GM23338 (cell line): ENCODE measurements at regions not wholly inside any gene's neighbourhood (a gene's known extent, or its start where the extent isn't known, plus 50 kb on each side); places are given as distances from the start of the nearest gene placed in this dataset.

Experiments
- ATAC-seq: fragments of 200-7000 bp; cut with Tn5 transposase; 3 replicates; pipeline ENCODE4 v1.9.1; 2020
- DNase-seq: peaks from one replicate; pipeline ENCODE4 v3.0.0-alpha.2; 2015; ENCODE audit warnings: low spot score
- H2AFZ ChIP-seq: fragments of 200-600 bp; sonication (generic); 2 replicates; pipeline ENCODE4 v1.8.0; 2016; ENCODE audit warnings: antibody characterized with exemption, mild to moderate bottlenecking, moderate library complexity
- H3F3A ChIP-seq: fragments of 200-600 bp; sonication (generic); replicated peaks from 2 replicates; pipeline ENCODE4 v1.8.0; 2017; ENCODE audit warnings: antibody characterized with exemption, mixed run types, low read depth
- H3K27ac ChIP-seq: fragments of 200-600 bp; sonication (generic); 2 replicates; pipeline ENCODE4 v1.6.1; 2016; ENCODE audit warnings: low read depth
- H3K27me3 ChIP-seq: fragments of 200-600 bp; sonication (generic); 2 replicates; pipeline ENCODE4 v1.8.0; 2016; ENCODE audit warnings: mild to moderate bottlenecking, mixed run types, moderate library complexity; ENCODE audit not compliant: insufficient read depth
- H3K36me3 ChIP-seq: fragments of 200-600 bp; sonication (generic); 2 replicates; pipeline ENCODE4 v1.8.0; 2016; ENCODE audit warnings: mild to moderate bottlenecking; ENCODE audit not compliant: insufficient read depth
- H3K4me1 ChIP-seq: fragments of 200-600 bp; sonication (generic); 2 replicates; pipeline ENCODE4 v1.8.0; 2016; ENCODE audit warnings: mild to moderate bottlenecking, moderate library complexity; ENCODE audit not compliant: insufficient read depth
- H3K4me2 ChIP-seq: fragments of 200-600 bp; sonication (generic); 2 replicates; pipeline ENCODE4 v1.7.1; 2017; ENCODE audit warnings: mixed run types
- H3K4me3 ChIP-seq: fragments of 200-600 bp; sonication (generic); 2 replicates; pipeline ENCODE4 v1.6.1; 2016; ENCODE audit warnings: mixed run types
- H3K79me2 ChIP-seq: fragments of 200-600 bp; sonication (generic); replicated peaks from 2 replicates; pipeline ENCODE4 v1.8.0; 2017; ENCODE audit warnings: mild to moderate bottlenecking; ENCODE audit not compliant: insufficient read depth
- H3K9me2 ChIP-seq: fragments of 200-600 bp; sonication (generic); 2 replicates; pipeline ENCODE4 v1.8.0; 2017; ENCODE audit not compliant: insufficient read depth
- H4K20me1 ChIP-seq: fragments of 200-600 bp; sonication (generic); replicated peaks from 2 replicates; pipeline ENCODE4 v1.8.0; 2017; ENCODE audit warnings: mild to moderate bottlenecking; ENCODE audit not compliant: insufficient read depth
- H3K27ac Mint-ChIP-seq: 2 replicates; pipeline ENCODE4 v1.8.0; 2020; ENCODE audit warnings: inconsistent platforms, mild to moderate bottlenecking, moderate library complexity, mixed read lengths
- H3K27me3 Mint-ChIP-seq: 3 replicates; pipeline ENCODE4 v1.8.0; 2022; ENCODE audit warnings: low read depth, mild to moderate bottlenecking, moderate library complexity, mixed read lengths, inconsistent platforms; ENCODE audit not compliant: insufficient read depth, poor library complexity
- H3K36me3 Mint-ChIP-seq: 3 replicates; pipeline ENCODE4 v1.8.0; 2021; ENCODE audit warnings: low read depth, mild to moderate bottlenecking, inconsistent platforms, moderate library complexity, mixed read lengths
- H3K4me1 Mint-ChIP-seq: 3 replicates; pipeline ENCODE4 v1.8.0; 2020; ENCODE audit warnings: mild to moderate bottlenecking, inconsistent platforms, mixed read lengths
- H3K4me3 Mint-ChIP-seq: 3 replicates; pipeline ENCODE4 v1.8.0; 2021; ENCODE audit warnings: moderate library complexity, mild to moderate bottlenecking, inconsistent platforms, mixed read lengths
- H3K9me3 Mint-ChIP-seq: 3 replicates; pipeline ENCODE4 v1.8.0; 2020; ENCODE audit warnings: moderate library complexity, mild to moderate bottlenecking, inconsistent platforms, mixed read lengths
- CTCF ChIP-seq, 2 experiments: fragments of 200-600 bp in 1 of 2; sonication (generic) in 1 of 2; conservative IDR thresholded peaks; 2 replicates each; pipeline versions ENCODE4 v1.5.1 to v1.6.1; 2016 to 2017; ENCODE audit warnings: antibody characterized with exemption in 2 of 2, low read depth in 2 of 2, mild to moderate bottlenecking in 2 of 2, moderate library complexity in 1 of 2
- NANOG ChIP-seq: IDR thresholded peaks from 2 replicates; pipeline ENCODE4 v1.6.1; 2016; ENCODE audit warnings: antibody characterized with exemption, borderline replicate concordance
- POLR2AphosphoS5 ChIP-seq: IDR thresholded peaks from 2 replicates; pipeline ENCODE4 v1.6.1; 2016; ENCODE audit warnings: antibody characterized with exemption, low read depth
- REST ChIP-seq: IDR thresholded peaks from one replicate; pipeline ENCODE4 v1.6.1; 2018; ENCODE audit warnings: antibody characterized with exemption; ENCODE audit not compliant: unreplicated experiment
- STAT1 ChIP-seq: IDR thresholded peaks from one replicate; pipeline ENCODE4 v1.6.1; 2016; ENCODE audit warnings: antibody characterized with exemption; ENCODE audit not compliant: unreplicated experiment
- ZNF114 ChIP-seq: fragments of 250-450 bp; sonication (Bioruptor Pico); IDR thresholded peaks from 2 replicates; pipeline ENCODE4 v1.5.0; 2020; ENCODE audit warnings: mild to moderate bottlenecking, moderate library complexity
- ZNF331 ChIP-seq: fragments of 250-450 bp; sonication (Bioruptor Pico); IDR thresholded peaks from 2 replicates; pipeline ENCODE4 v1.5.0; 2020; ENCODE audit warnings: low read depth, mild to moderate bottlenecking, moderate library complexity
- TF ChIP-seq, protein P1 (sequence below): fragments of 250-450 bp; sonication (Bioruptor Pico); IDR thresholded peaks from 2 replicates; pipeline ENCODE4 v1.5.0; 2020; ENCODE audit warnings: mild to moderate bottlenecking, moderate library complexity

- TF ChIP-seq, protein P1, sequence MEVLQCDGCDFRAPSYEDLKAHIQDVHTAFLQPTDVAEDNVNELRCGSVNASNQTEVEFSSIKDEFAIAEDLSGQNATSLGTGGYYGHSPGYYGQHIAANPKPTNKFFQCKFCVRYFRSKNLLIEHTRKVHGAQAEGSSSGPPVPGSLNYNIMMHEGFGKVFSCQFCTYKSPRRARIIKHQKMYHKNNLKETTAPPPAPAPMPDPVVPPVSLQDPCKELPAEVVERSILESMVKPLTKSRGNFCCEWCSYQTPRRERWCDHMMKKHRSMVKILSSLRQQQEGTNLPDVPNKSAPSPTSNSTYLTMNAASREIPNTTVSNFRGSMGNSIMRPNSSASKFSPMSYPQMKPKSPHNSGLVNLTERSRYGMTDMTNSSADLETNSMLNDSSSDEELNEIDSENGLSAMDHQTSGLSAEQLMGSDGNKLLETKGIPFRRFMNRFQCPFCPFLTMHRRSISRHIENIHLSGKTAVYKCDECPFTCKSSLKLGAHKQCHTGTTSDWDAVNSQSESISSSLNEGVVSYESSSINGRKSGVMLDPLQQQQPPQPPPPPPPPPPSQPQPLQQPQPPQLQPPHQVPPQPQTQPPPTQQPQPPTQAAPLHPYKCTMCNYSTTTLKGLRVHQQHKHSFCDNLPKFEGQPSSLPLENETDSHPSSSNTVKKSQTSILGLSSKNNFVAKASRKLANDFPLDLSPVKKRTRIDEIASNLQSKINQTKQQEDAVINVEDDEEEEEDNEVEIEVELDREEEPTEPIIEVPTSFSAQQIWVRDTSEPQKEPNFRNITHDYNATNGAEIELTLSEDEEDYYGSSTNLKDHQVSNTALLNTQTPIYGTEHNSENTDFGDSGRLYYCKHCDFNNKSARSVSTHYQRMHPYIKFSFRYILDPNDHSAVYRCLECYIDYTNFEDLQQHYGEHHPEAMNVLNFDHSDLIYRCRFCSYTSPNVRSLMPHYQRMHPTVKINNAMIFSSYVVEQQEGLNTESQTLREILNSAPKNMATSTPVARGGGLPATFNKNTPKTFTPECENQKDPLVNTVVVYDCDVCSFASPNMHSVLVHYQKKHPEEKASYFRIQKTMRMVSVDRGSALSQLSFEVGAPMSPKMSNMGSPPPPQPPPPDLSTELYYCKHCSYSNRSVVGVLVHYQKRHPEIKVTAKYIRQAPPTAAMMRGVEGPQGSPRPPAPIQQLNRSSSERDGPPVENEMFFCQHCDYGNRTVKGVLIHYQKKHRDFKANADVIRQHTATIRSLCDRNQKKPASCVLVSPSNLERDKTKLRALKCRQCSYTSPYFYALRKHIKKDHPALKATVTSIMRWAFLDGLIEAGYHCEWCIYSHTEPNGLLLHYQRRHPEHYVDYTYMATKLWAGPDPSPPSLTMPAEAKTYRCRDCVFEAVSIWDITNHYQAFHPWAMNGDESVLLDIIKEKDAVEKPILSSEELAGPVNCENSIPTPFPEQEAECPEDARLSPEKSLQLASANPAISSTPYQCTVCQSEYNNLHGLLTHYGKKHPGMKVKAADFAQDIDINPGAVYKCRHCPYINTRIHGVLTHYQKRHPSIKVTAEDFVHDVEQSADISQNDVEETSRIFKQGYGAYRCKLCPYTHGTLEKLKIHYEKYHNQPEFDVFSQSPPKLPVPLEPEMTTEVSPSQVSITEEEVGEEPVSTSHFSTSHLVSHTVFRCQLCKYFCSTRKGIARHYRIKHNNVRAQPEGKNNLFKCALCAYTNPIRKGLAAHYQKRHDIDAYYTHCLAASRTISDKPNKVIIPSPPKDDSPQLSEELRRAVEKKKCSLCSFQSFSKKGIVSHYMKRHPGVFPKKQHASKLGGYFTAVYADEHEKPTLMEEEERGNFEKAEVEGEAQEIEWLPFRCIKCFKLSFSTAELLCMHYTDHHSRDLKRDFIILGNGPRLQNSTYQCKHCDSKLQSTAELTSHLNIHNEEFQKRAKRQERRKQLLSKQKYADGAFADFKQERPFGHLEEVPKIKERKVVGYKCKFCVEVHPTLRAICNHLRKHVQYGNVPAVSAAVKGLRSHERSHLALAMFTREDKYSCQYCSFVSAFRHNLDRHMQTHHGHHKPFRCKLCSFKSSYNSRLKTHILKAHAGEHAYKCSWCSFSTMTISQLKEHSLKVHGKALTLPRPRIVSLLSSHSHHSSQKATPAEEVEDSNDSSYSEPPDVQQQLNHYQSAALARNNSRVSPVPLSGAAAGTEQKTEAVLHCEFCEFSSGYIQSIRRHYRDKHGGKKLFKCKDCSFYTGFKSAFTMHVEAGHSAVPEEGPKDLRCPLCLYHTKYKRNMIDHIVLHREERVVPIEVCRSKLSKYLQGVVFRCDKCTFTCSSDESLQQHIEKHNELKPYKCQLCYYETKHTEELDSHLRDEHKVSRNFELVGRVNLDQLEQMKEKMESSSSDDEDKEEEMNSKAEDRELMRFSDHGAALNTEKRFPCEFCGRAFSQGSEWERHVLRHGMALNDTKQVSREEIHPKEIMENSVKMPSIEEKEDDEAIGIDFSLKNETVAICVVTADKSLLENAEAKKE (CRISPR knock-in tag) = no peak
Observed at GRCh38 chr20:22942742-22943141, 92.4 kb upstream of the SSTR4 start (continued).

DNA sequence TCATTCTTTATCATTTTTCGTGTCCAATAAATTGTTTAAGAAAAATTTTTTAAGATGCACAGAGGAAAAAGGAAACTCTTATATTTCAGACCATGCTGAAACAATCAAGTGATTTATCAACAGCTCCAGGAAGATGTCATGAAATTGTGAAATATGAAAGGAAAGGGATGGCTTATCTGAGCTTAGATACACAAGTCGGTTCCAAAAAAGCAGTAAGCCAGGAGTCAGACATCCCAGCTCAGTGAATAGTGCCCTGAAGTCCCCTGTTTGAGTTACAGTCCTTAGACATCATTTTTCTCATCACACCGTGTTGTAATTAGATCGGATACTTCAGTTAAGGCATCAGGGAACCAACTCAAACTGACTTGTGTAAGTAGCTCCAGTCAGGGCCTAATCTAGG, 91.0 kb upstream of the SSTR4 start:
- Mint-ChIP-seq H3K4me3 (no peak overlapping the region), H3K27me3 (peaks cover 7% of the 10 kb centered on the region), H3K9me3 (no peaks in the 10 kb centered on the region), H3K36me3 (no peaks in the 10 kb centered on the region), H3K27ac (no peak overlapping the region), H3K4me1 (no peaks in the 10 kb centered on the region)
- Histone ChIP-seq H3K79me2 (no peaks in the 10 kb centered on the region), H4K20me1 (no peaks in the 10 kb centered on the region), H3K4me1 (no peaks in the 10 kb centered on the region), H3K36me3 (no peaks in the 10 kb centered on the region), H3K9me2 (0 out of 2 replicates have a peak, but pooled peaks cover 5% of the 10 kb centered on the region), H3K4me3 (no peak overlapping the region), H3K27ac (no peak overlapping the region), H2AFZ (no peak overlapping the region), H3K4me2 (no peak overlapping the region), H3K27me3 (no peaks in the 10 kb centered on the region), H3F3A (no peaks in the 10 kb centered on the region)
- DNase-seq (no peak), ATAC-seq (no peak)
- TF ChIP-seq CTCF (conservative IDR thresholded peaks at IDR 0.05; ENCODE audit: low read depth in 2 of 2) (no peak), POLR2AphosphoS5 (no peak), ZNF331 (CRISPR knock-in tag) (no peak), REST (no peak), STAT1 (no peak), ZNF114 (CRISPR knock-in tag) (no peak), NANOG (no peak)
